ENCODE measurements at regions not wholly inside any gene's neighbourhood (a gene's known extent, or its start where the extent isn't known, plus 50 kb on each side); places are given as distances from the start of the nearest gene placed in this dataset.

GRCh38 chr17:62888148-62888547 is 77.9 kb upstream of the TANC2 start:
- no peak for DNase-seq (ENCODE audit: low read depth)
- no peak for TF ChIP-seq CTCF (IDR thresholded peaks at IDR 0.05; ENCODE audit: low read depth, low read length, missing control alignments)
- H3K4me3 ChIP-seq (ENCODE audit: low read depth, low read length) = no peak overlapping the region
- in situ Hi-C loops (cut with HindIII; ENCODE audit: low sequenced_read_pairs) = no loop called here

GRCh38 chr17:62887437-62887836 is 78.6 kb upstream of the TANC2 start:
- H3K4me3 ChIP-seq (ENCODE audit: low read depth, low read length) = no peak overlapping the region
- in situ Hi-C loops (cut with HindIII; ENCODE audit: low sequenced_read_pairs) = no loop called here
- no peak for TF ChIP-seq CTCF (IDR thresholded peaks at IDR 0.05; ENCODE audit: low read depth, low read length, missing control alignments)
- DNase-seq (ENCODE audit: low read depth) = no peak

- in situ Hi-C loops (cut with HindIII; ENCODE audit: low sequenced_read_pairs) = no loop called here
- no peak overlapping the region for H3K4me3 ChIP-seq (ENCODE audit: low read depth, low read length)
- TF ChIP-seq CTCF (IDR thresholded peaks at IDR 0.05; ENCODE audit: low read depth, low read length, missing control alignments) = no peak
- no peak for DNase-seq (ENCODE audit: low read depth)
Observed at GRCh38 chr17:62884781-62885180, 76.7 kb upstream of the MARCHF10 start.

- H3K4me3 ChIP-seq (ENCODE audit: low read depth, low read length) = no peak overlapping the region
- no peak for DNase-seq (ENCODE audit: low read depth)
- in situ Hi-C loops (cut with HindIII; ENCODE audit: low sequenced_read_pairs) = no loop called here
- TF ChIP-seq CTCF (IDR thresholded peaks at IDR 0.05; ENCODE audit: low read depth, low read length, missing control alignments) = no peak
Observed at GRCh38 chr17:62882878-62883277, 74.8 kb upstream of the MARCHF10 start.

GRCh38 chr17:62882284-62882683 is 74.2 kb upstream of the MARCHF10 start:
- in situ Hi-C loops (cut with HindIII; ENCODE audit: low sequenced_read_pairs) = no loop called here
- TF ChIP-seq CTCF (IDR thresholded peaks at IDR 0.05; ENCODE audit: low read depth, low read length, missing control alignments) = no peak
- no peak for DNase-seq (ENCODE audit: low read depth)
- H3K4me3 ChIP-seq (ENCODE audit: low read depth, low read length) = no peak overlapping the region

- DNase-seq (ENCODE audit: low read depth) = no peak
- in situ Hi-C loops (cut with HindIII; ENCODE audit: low sequenced_read_pairs) = no loop called here
- TF ChIP-seq CTCF (IDR thresholded peaks at IDR 0.05; ENCODE audit: low read depth, low read length, missing control alignments) = no peak
- no peak overlapping the region for H3K4me3 ChIP-seq (ENCODE audit: low read depth, low read length)
Observed at GRCh38 chr17:62880120-62880519, 72.0 kb upstream of the MARCHF10 start.
